Immature natural killer cell (primary cell): ENCODE measurements at regions not wholly inside any gene's neighbourhood (a gene's known extent, or its start where the extent isn't known, plus 50 kb on each side); places are given as distances from the start of the nearest gene placed in this dataset.
"Not testable (repeated sequence)": the region's sequence is repeated elsewhere in the genome, so short reads cannot be mapped to it uniquely, and the experiment has no call there.

Experiments used
- DNase-seq, 3 donors: peaks; one replicate each; pipeline ENCODE4 v3.0.0; 2022; ENCODE audit warnings: mixed read lengths in 1 of 3
- H3K27ac Mint-ChIP-seq, 6 donors: one replicate each; pipeline ENCODE4 v1.8.0; 2020; ENCODE audit warnings: mixed read lengths in 6 of 6, mild to moderate bottlenecking in 5 of 6, inconsistent platforms in 4 of 6, moderate library complexity in 3 of 6
- H3K27me3 Mint-ChIP-seq, 3 donors: one replicate each; pipeline ENCODE4 v1.8.0; 2020 to 2021; ENCODE audit warnings: low read depth in 3 of 3, mild to moderate bottlenecking in 3 of 3, mixed read lengths in 3 of 3, moderate library complexity in 3 of 3, inconsistent platforms in 1 of 3
- H3K36me3 Mint-ChIP-seq, 3 donors: one replicate each; pipeline ENCODE4 v1.8.0; 2020; ENCODE audit warnings: mixed read lengths in 3 of 3, inconsistent platforms in 2 of 3, mild to moderate bottlenecking in 2 of 3
- H3K4me1 Mint-ChIP-seq, 2 donors: one replicate each; pipeline ENCODE4 v1.8.0; 2020; ENCODE audit warnings: inconsistent platforms in 2 of 2, mild to moderate bottlenecking in 2 of 2, mixed read lengths in 2 of 2, moderate library complexity in 1 of 2
- H3K4me3 Mint-ChIP-seq, 5 donors: one replicate each; pipeline ENCODE4 v1.8.0; 2020; ENCODE audit warnings: mild to moderate bottlenecking in 5 of 5, mixed read lengths in 5 of 5, inconsistent platforms in 3 of 5, moderate library complexity in 3 of 5
- H3K9me3 Mint-ChIP-seq, 6 donors: one replicate each; pipeline ENCODE4 v1.8.0; 2020; ENCODE audit warnings: mild to moderate bottlenecking in 6 of 6, mixed read lengths in 6 of 6, inconsistent platforms in 4 of 6, moderate library complexity in 3 of 6

GRCh38 chr5:60546207-60546606 lies 153.8 kb downstream of the DEPDC1B start:
- no peak overlapping the region for H3K4me3 Mint-ChIP-seq
- H3K4me1 Mint-ChIP-seq, result no peaks in the 10 kb centered on the region
- DNase-seq, result no peak
- no peaks in the 10 kb centered on the region for H3K27me3 Mint-ChIP-seq
- H3K9me3 Mint-ChIP-seq, result peaks cover 0 to 11% (median 0%) of the 10 kb centered on the region in 6 donors
- no peak overlapping the region for H3K27ac Mint-ChIP-seq
- H3K36me3 Mint-ChIP-seq, result no peaks in the 10 kb centered on the region

- no peak overlapping the region for H3K27ac Mint-ChIP-seq
- no peaks in the 10 kb centered on the region for H3K36me3 Mint-ChIP-seq
- no peaks in the 10 kb centered on the region for H3K4me1 Mint-ChIP-seq
- no peak for DNase-seq
- no peak overlapping the region for H3K4me3 Mint-ChIP-seq
- no peaks in the 10 kb centered on the region for H3K27me3 Mint-ChIP-seq
- peaks cover 0 to 11% (median 0%) of the 10 kb centered on the region in 6 donors for H3K9me3 Mint-ChIP-seq
Observed at GRCh38 chr5:60545551-60545950, 154.4 kb downstream of the DEPDC1B start.

GRCh38 chr5:60544142-60544541 lies 155.8 kb downstream of the DEPDC1B start:
- no peak for DNase-seq
- Mint-ChIP-seq H3K27me3 (no peaks in the 10 kb centered on the region), H3K36me3 (no peaks in the 10 kb centered on the region), H3K27ac (no peak overlapping the region), H3K4me1 (no peaks in the 10 kb centered on the region), H3K9me3 (peaks cover 0 to 11% (median 0%) of the 10 kb centered on the region in 6 donors), H3K4me3 (no peak overlapping the region)

GRCh38 chr5:60541980-60542379 lies 158.0 kb downstream of the DEPDC1B start:
- DNase-seq, result no peak
- H3K36me3 Mint-ChIP-seq, result no peaks in the 10 kb centered on the region
- no peaks in the 10 kb centered on the region for H3K27me3 Mint-ChIP-seq
- H3K4me3 Mint-ChIP-seq, result no peak overlapping the region
- peaks cover 0 to 11% (median 0%) of the 10 kb centered on the region in 6 donors for H3K9me3 Mint-ChIP-seq
- H3K4me1 Mint-ChIP-seq, result no peaks in the 10 kb centered on the region
- no peak overlapping the region for H3K27ac Mint-ChIP-seq

- H3K27me3 Mint-ChIP-seq, result no peaks in the 10 kb centered on the region
- no peak overlapping the region for H3K4me3 Mint-ChIP-seq
- H3K4me1 Mint-ChIP-seq, result no peaks in the 10 kb centered on the region
- DNase-seq, result no peak
- peaks cover 0 to 7% (median 0%) of the 10 kb centered on the region in 6 donors for H3K9me3 Mint-ChIP-seq
- no peak overlapping the region for H3K27ac Mint-ChIP-seq
- H3K36me3 Mint-ChIP-seq, result no peaks in the 10 kb centered on the region
Observed at GRCh38 chr5:60540856-60541805, 158.8 kb downstream of the DEPDC1B start.

GRCh38 chr5:60538955-60539866 lies 160.8 kb downstream of the DEPDC1B start:
- no peaks in the 10 kb centered on the region for H3K4me1 Mint-ChIP-seq
- H3K27ac Mint-ChIP-seq, result no peak overlapping the region
- H3K4me3 Mint-ChIP-seq, result no peak overlapping the region
- H3K9me3 Mint-ChIP-seq, result peaks cover 0 to 7% (median 0%) of the 10 kb centered on the region in 6 donors
- H3K27me3 Mint-ChIP-seq, result no peaks in the 10 kb centered on the region
- DNase-seq, result no peak
- H3K36me3 Mint-ChIP-seq, result no peaks in the 10 kb centered on the region

GRCh38 chr5:60538426-60538825 lies 161.5 kb downstream of the DEPDC1B start:
- H3K4me3 Mint-ChIP-seq, result no peak overlapping the region
- H3K4me1 Mint-ChIP-seq, result no peaks in the 10 kb centered on the region
- no peak for DNase-seq
- peaks cover 0 to 7% (median 0%) of the 10 kb centered on the region in 6 donors for H3K9me3 Mint-ChIP-seq
- no peaks in the 10 kb centered on the region for H3K36me3 Mint-ChIP-seq
- no peak overlapping the region for H3K27ac Mint-ChIP-seq
- H3K27me3 Mint-ChIP-seq, result no peaks in the 10 kb centered on the region

GRCh38 chr5:60535951-60536350 lies 164.0 kb downstream of the DEPDC1B start:
- peaks cover 0 to 7% (median 0%) of the 10 kb centered on the region in 6 donors for H3K9me3 Mint-ChIP-seq
- H3K36me3 Mint-ChIP-seq, result no peaks in the 10 kb centered on the region
- no peak for DNase-seq
- H3K27me3 Mint-ChIP-seq, result no peaks in the 10 kb centered on the region
- no peak overlapping the region for H3K27ac Mint-ChIP-seq
- no peaks in the 10 kb centered on the region for H3K4me1 Mint-ChIP-seq
- no peak overlapping the region for H3K4me3 Mint-ChIP-seq

- Mint-ChIP-seq H3K27ac (no peak overlapping the region), H3K36me3 (no peaks in the 10 kb centered on the region), H3K9me3 (peaks cover 0 to 6% (median 0%) of the 10 kb centered on the region in 6 donors), H3K4me1 (no peaks in the 10 kb centered on the region), H3K4me3 (no peak overlapping the region), H3K27me3 (no peaks in the 10 kb centered on the region)
- DNase-seq, result no peak
Observed at GRCh38 chr5:60535198-60535597, 164.8 kb downstream of the DEPDC1B start.

- Mint-ChIP-seq H3K4me1 (no peaks in the 10 kb centered on the region), H3K9me3 (peaks cover 0 to 6% (median 0%) of the 10 kb centered on the region in 6 donors), H3K27me3 (no peaks in the 10 kb centered on the region), H3K4me3 (no peak overlapping the region), H3K36me3 (no peaks in the 10 kb centered on the region), H3K27ac (no peak overlapping the region)
- no peak for DNase-seq
Observed at GRCh38 chr5:60533789-60534188, 166.2 kb downstream of the DEPDC1B start.

- not testable (repeated sequence) for H3K4me3 Mint-ChIP-seq, H3K27ac Mint-ChIP-seq, H3K9me3 Mint-ChIP-seq, H3K36me3 Mint-ChIP-seq, H3K27me3 Mint-ChIP-seq, H3K4me1 Mint-ChIP-seq, DNase-seq
Observed at GRCh38 chr5:60532796-60533195, 167.2 kb downstream of the DEPDC1B start.

GRCh38 chr5:60530144-60530848 lies 169.7 kb downstream of the DEPDC1B start:
- H3K27me3 Mint-ChIP-seq, H3K4me1 Mint-ChIP-seq, H3K4me3 Mint-ChIP-seq, H3K9me3 Mint-ChIP-seq, H3K27ac Mint-ChIP-seq, DNase-seq, H3K36me3 Mint-ChIP-seq: not testable (repeated sequence)

- Mint-ChIP-seq H3K27ac (no peak overlapping the region), H3K4me3 (no peak overlapping the region), H3K9me3 (peaks cover 0 to 5% (median 0%) of the 10 kb centered on the region in 6 donors), H3K27me3 (peaks cover 0 to 1% (median 0%) of the 10 kb centered on the region in 3 donors), H3K4me1 (no peaks in the 10 kb centered on the region), H3K36me3 (no peaks in the 10 kb centered on the region)
- DNase-seq, result no peak
Observed at GRCh38 chr5:60529001-60529400, 171.0 kb downstream of the DEPDC1B start.
